Adrenal gland (tissue), 5 donors: ENCODE measurements at regions not wholly inside any gene's neighbourhood (a gene's known extent, or its start where the extent isn't known, plus 50 kb on each side); places are given as distances from the start of the nearest gene placed in this dataset.

Source experiments
- CTCF ChIP-seq, 6 experiments: fragments of 450-650 bp in 4 of 6; fragments of 200-600 bp in 2 of 6; sonication (generic) in 1 of 6; IDR thresholded peaks; 1 replicate in 5 of 6; 2 replicates in 1 of 6; pipeline versions ENCODE4 v1.5.1 to v1.8.0; 2016 to 2021; ENCODE audit warnings: antibody characterized with exemption in 6 of 6, mild to moderate bottlenecking in 2 of 6, moderate library complexity in 1 of 6
- POLR2A ChIP-seq, 2 donors: fragments of 450-650 bp; IDR thresholded peaks; one replicate each; pipeline ENCODE4 v1.6.1; 2017; ENCODE audit warnings: antibody characterized with exemption in 2 of 2, mild to moderate bottlenecking in 2 of 2, moderate library complexity in 1 of 2
- donor health status: DM: no; HTN: no; CAD: no.

DNA sequence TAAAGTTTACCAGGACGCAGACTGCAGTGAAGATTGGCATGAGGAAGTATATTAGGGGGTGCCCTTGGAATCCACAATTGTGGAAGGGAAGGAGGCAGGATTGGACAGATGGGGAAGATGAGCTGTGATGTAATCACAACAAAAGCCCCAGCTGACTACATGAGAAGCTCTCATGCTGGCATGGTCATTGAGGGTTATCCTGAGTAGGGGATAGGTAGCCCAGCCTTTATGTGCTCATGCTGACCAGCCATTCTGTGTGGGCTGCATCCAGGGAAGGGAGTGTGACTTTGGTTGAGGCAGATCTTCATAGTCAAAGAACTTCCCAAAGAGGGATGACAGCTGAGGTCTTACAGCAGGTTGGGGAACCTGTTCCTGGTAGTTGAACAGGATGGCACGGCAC, 52.0 kb upstream of the RANBP6 start:
- TF ChIP-seq CTCF (IDR thresholded peaks at IDR 0.05) (no peak), POLR2A (IDR thresholded peaks at IDR 0.05) (no peak)
